HG03575 (cell line): ENCODE measurements at regions not wholly inside any gene's neighbourhood (a gene's known extent, or its start where the extent isn't known, plus 50 kb on each side); places are given as distances from the start of the nearest gene placed in this dataset.
"Not testable (repeated sequence)": the region's sequence is repeated elsewhere in the genome, so short reads cannot be mapped to it uniquely, and the experiment has no call there.

Experiments used
- ATAC-seq: cut with Tn5 transposase; IDR thresholded peaks from one replicate; pipeline ENCODE4 v1.9.1; 2021; ENCODE audit not compliant: unreplicated experiment, insufficient number of reproducible peaks, low FRiP score; ENCODE audit errors: extremely low read depth

GRCh38 chr4:138519436-138519835 is 277.3 kb upstream of the SLC7A11 start:
- no peak for ATAC-seq

GRCh38 chr4:138513535-138513934 is 271.4 kb upstream of the SLC7A11 start:
- no peak for ATAC-seq

- no peak for ATAC-seq
Observed at GRCh38 chr4:138512756-138513155, 270.6 kb upstream of the SLC7A11 start.

GRCh38 chr4:138510053-138510452 is 267.9 kb upstream of the SLC7A11 start:
- no peak for ATAC-seq

GRCh38 chr4:138509346-138509745 is 267.2 kb upstream of the SLC7A11 start:
- ATAC-seq, result no peak

GRCh38 chr4:138507522-138507921 is 265.4 kb upstream of the SLC7A11 start:
- ATAC-seq, result no peak

GRCh38 chr4:138501614-138502013 is 259.5 kb upstream of the SLC7A11 start:
- ATAC-seq, result no peak

GRCh38 chr4:138500869-138501268 is 258.7 kb upstream of the SLC7A11 start:
- no peak for ATAC-seq

- no peak for ATAC-seq
Observed at GRCh38 chr4:138499627-138500026, 257.5 kb upstream of the SLC7A11 start.

GRCh38 chr4:138494931-138495330 is 252.8 kb upstream of the SLC7A11 start:
- no peak for ATAC-seq

- no peak for ATAC-seq
Observed at GRCh38 chr4:138494116-138494515, 252.0 kb upstream of the SLC7A11 start.

GRCh38 chr4:138492176-138492575 is 250.0 kb upstream of the SLC7A11 start:
- no peak for ATAC-seq

GRCh38 chr4:138488533-138488932 is 246.4 kb upstream of the SLC7A11 start:
- ATAC-seq, result no peak

- ATAC-seq, result no peak
Observed at GRCh38 chr4:138487670-138488069, 245.5 kb upstream of the SLC7A11 start.

- no peak for ATAC-seq
Observed at GRCh38 chr4:138487230-138487629, 245.1 kb upstream of the SLC7A11 start.

GRCh38 chr4:138485498-138485897 is 243.3 kb upstream of the SLC7A11 start:
- no peak for ATAC-seq

GRCh38 chr4:138475116-138475515 is 233.0 kb upstream of the SLC7A11 start:
- no peak for ATAC-seq

GRCh38 chr4:138473339-138473738 is 231.2 kb upstream of the SLC7A11 start:
- no peak for ATAC-seq

GRCh38 chr4:138460477-138461414 is 218.6 kb upstream of the SLC7A11 start:
- ATAC-seq, result no peak

- ATAC-seq, result no peak
Observed at GRCh38 chr4:138458751-138459150, 216.6 kb upstream of the SLC7A11 start.

GRCh38 chr4:138456349-138456748 is 214.2 kb upstream of the SLC7A11 start:
- not testable (repeated sequence) for ATAC-seq
